Body of pancreas (tissue), 4 donors: ENCODE measurements at regions not wholly inside any gene's neighbourhood (a gene's known extent, or its start where the extent isn't known, plus 50 kb on each side); places are given as distances from the start of the nearest gene placed in this dataset.

ENCODE experiments used
- ATAC-seq: fragments of 150-250 bp; one replicate; pipeline ENCODE4 v1.9.1; 2016
- DNase-seq, 4 donors: peaks; one replicate each; pipeline ENCODE4 v3.0.0-alpha.2; 2019
- H3K27ac ChIP-seq, 4 donors: fragments of 200-600 bp; sonication (generic); 1 replicate in 3 of 4; 2 replicates in 1 of 4; pipeline versions ENCODE4 v1.5.1 to v1.6.1; 2016 to 2019; ENCODE audit warnings: mild to moderate bottlenecking in 1 of 4, mixed read lengths in 1 of 4, moderate library complexity in 1 of 4
- H3K27me3 ChIP-seq, 2 donors: fragments of 200-600 bp; sonication (generic); one replicate each; pipeline ENCODE4 v1.6.0; 2016; ENCODE audit warnings: mild to moderate bottlenecking in 1 of 2
- H3K36me3 ChIP-seq, 2 donors: fragments of 200-600 bp; sonication (generic); replicated peaks in 1 of 2; 2 replicates each; pipeline ENCODE4 v1.5.1; 2016; ENCODE audit warnings: low read depth in 2 of 2; ENCODE audit not compliant: insufficient read depth in 1 of 2
- H3K4me1 ChIP-seq: fragments of 200-600 bp; sonication (generic); one replicate; pipeline ENCODE4 v1.6.0; 2016
- H3K4me3 ChIP-seq, 2 donors: fragments of 200-600 bp; sonication (generic); 1 replicate in 1 of 2; 2 replicates in 1 of 2; pipeline ENCODE4 v1.5.1; 2016 to 2019
- H3K9me3 ChIP-seq, 3 donors: fragments of 200-600 bp; sonication (generic); 1 replicate in 2 of 3; 2 replicates in 1 of 3; pipeline ENCODE4 v1.5.1; 2016
- POLR2A ChIP-seq, 3 donors: fragments of 450-650 bp; IDR thresholded peaks; one replicate each; pipeline ENCODE4 v1.6.1; 2016; ENCODE audit warnings: antibody characterized with exemption in 3 of 3, mild to moderate bottlenecking in 2 of 3
- WGBS, 2 donors: methylation state at CpG; one replicate each; pipeline ENCODE4 v1.1.5; 2017; 5-methylcytosine and 5-hydroxymethylcytosine counted together
- intact Hi-C: fragments of 100-400 bp; cut with DNase I; formaldehyde crosslinking; loops from one replicate; pipeline ENCODE4 v1.15.1; 2023
- TF ChIP-seq, protein P1 (sequence below), 7 experiments: fragments of 450-650 bp in 4 of 7; fragments of 200-600 bp in 3 of 7; sonication (generic) in 3 of 7; IDR thresholded peaks; one replicate each; pipeline ENCODE4 v1.5.1; 2016 to 2019; ENCODE audit warnings: antibody characterized with exemption in 7 of 7

DNA sequence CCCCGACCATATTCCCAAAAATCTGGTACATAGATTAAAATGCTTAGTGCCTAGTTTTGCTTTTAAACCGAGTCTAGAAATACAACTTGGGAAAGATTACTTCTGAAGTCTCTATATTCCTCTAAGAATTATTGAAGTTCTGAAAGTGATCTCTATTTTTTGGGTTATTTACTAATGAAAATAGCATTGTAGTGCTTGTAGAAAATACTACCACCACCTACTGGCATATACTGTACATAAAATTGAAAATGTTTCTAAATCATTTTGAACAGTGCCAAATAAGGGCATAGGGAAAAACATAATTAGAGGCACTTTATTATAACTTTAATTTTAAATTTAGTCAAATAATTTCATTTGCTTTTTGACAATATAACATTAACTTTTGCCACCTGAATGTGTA, 1399.6 kb upstream of the ZEB2 start:
- intact Hi-C loops: no loop called here
- Histone ChIP-seq H3K9me3 (peaks cover 0 to 4% (median 0%) of the 10 kb centered on the region in 3 donors), H3K27me3 (peaks cover 0 to 3% of the 10 kb centered on the region in 2 donors), H3K4me1 (no peaks in the 10 kb centered on the region), H3K36me3 (no peaks in the 10 kb centered on the region), H3K27ac (no peak overlapping the region), H3K4me3 (no peak overlapping the region)
- no peak for TF ChIP-seq POLR2A (IDR thresholded peaks at IDR 0.05)
- TF ChIP-seq, protein P1, sequence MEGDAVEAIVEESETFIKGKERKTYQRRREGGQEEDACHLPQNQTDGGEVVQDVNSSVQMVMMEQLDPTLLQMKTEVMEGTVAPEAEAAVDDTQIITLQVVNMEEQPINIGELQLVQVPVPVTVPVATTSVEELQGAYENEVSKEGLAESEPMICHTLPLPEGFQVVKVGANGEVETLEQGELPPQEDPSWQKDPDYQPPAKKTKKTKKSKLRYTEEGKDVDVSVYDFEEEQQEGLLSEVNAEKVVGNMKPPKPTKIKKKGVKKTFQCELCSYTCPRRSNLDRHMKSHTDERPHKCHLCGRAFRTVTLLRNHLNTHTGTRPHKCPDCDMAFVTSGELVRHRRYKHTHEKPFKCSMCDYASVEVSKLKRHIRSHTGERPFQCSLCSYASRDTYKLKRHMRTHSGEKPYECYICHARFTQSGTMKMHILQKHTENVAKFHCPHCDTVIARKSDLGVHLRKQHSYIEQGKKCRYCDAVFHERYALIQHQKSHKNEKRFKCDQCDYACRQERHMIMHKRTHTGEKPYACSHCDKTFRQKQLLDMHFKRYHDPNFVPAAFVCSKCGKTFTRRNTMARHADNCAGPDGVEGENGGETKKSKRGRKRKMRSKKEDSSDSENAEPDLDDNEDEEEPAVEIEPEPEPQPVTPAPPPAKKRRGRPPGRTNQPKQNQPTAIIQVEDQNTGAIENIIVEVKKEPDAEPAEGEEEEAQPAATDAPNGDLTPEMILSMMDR (IDR thresholded peaks at IDR 0.05): peak in 1 of 7 experiments; percentile 8
- DNase-seq (no peak), ATAC-seq (no peak)
- 82 to 86% methylated on average over 2 of the region's 2 CpGs for WGBS, 2 donors

DNA sequence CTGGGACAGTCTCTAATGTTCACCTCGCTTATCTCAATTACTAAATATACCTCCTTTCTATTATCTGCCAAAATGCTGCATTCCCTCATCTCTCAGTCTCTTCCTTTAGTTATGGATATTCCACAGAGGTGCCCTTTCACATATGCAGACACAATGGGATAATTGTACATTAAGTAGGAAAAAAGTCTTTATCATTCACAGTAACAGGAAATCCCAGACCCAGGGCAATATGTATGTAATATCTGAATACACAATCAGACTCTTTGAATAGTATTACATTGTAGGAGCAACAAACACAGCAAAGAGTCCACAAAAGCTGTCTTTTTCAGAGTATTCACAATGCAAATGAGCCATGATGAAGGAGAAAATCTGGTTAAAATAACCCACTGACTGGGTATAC, 1399.0 kb upstream of the ZEB2 start:
- WGBS, 2 donors: 84 to 88% methylated on average over 1 of the region's 1 CpG
- Histone ChIP-seq H3K27ac (no peak overlapping the region), H3K9me3 (peaks cover 0 to 4% (median 0%) of the 10 kb centered on the region in 3 donors), H3K27me3 (peaks cover 0 to 3% of the 10 kb centered on the region in 2 donors), H3K4me3 (no peak overlapping the region), H3K4me1 (no peaks in the 10 kb centered on the region), H3K36me3 (no peaks in the 10 kb centered on the region)
- TF ChIP-seq, protein P1 (IDR thresholded peaks at IDR 0.05): no peak
- no peak for TF ChIP-seq POLR2A (IDR thresholded peaks at IDR 0.05)
- DNase-seq (no peak), ATAC-seq (no peak)
- intact Hi-C loops: no loop called here

- Histone ChIP-seq H3K36me3 (no peaks in the 10 kb centered on the region), H3K9me3 (peaks cover 0 to 4% (median 0%) of the 10 kb centered on the region in 3 donors), H3K27ac (no peak overlapping the region), H3K4me3 (no peak overlapping the region), H3K4me1 (no peaks in the 10 kb centered on the region), H3K27me3 (peaks cover 0 to 3% of the 10 kb centered on the region in 2 donors)
- no peak for TF ChIP-seq POLR2A (IDR thresholded peaks at IDR 0.05)
- TF ChIP-seq, protein P1 (IDR thresholded peaks at IDR 0.05): no peak
- DNase-seq (no peak), ATAC-seq (no peak)
- intact Hi-C loops: no loop called here
- 93 to 97% methylated on average over 5 of the region's 5 CpGs for WGBS, 2 donors
These were observed 1396.9 kb upstream of the ZEB2 start for GRCh38 chr2:145916799-145917198.

DNA sequence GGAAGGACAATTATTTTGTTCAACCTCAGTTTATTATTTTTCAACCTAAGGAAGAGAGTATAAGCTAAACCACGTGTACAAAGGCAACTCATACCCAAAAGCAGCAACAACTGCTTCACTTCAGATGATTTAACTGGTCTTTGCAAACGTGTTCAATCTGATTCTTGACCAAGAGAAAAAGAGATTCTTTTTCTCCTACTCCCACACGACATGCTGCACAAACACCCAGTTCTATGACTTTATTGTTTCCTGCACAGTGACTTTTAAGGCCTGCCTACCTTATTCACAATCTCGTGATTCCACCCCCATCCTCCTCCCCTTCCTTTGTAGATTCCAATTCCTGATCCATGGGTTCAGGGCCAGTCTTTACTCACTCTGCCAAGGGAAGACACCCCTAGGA, 1394.8 kb upstream of the ZEB2 start:
- H3K9me3 ChIP-seq: no peaks in the 10 kb centered on the region
- no peak for ATAC-seq
- no peaks in the 10 kb centered on the region for H3K36me3 ChIP-seq
- DNase-seq: no peak
- no peak overlapping the region for H3K27ac ChIP-seq
- no peaks in the 10 kb centered on the region for H3K27me3 ChIP-seq
- intact Hi-C loops: no loop called here
- H3K4me1 ChIP-seq: no peaks in the 10 kb centered on the region
- 65 to 66% methylated on average over 4 of the region's 4 CpGs for WGBS, 2 donors
- H3K4me3 ChIP-seq: no peak overlapping the region
- TF ChIP-seq POLR2A (IDR thresholded peaks at IDR 0.05): no peak
- TF ChIP-seq, protein P1 (IDR thresholded peaks at IDR 0.05): no peak

DNA sequence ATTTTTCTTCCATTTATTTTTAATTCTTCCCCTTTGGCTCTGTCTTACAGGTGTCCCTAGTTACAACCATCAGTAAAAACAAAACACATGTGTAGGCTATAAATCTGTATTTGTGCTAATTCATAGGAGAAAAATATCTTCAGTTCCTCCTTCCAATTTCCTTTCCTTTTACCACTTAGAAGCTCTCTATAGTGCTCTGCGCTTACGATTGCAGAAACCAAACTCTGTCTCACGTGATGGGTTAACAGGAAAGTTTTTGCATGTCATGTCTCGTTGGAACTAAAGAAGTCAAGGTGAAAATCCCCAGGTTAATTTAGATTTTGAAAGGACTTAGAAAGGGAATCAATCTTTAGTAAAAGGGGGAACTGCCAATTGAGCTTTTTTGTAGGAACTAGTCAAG, 1390.5 kb upstream of the ZEB2 start:
- H3K27ac ChIP-seq: no peak overlapping the region
- peaks cover 8% of the 10 kb centered on the region for H3K4me1 ChIP-seq
- no peaks in the 10 kb centered on the region for H3K36me3 ChIP-seq
- WGBS, 2 donors: 73 to 76% methylated on average over 4 of the region's 4 CpGs
- TF ChIP-seq POLR2A (IDR thresholded peaks at IDR 0.05): no peak
- TF ChIP-seq, protein P1 (IDR thresholded peaks at IDR 0.05): no peak
- DNase-seq: no peak
- H3K27me3 ChIP-seq: no peaks in the 10 kb centered on the region
- no peak for ATAC-seq
- H3K9me3 ChIP-seq: no peaks in the 10 kb centered on the region
- H3K4me3 ChIP-seq: no peak overlapping the region
- intact Hi-C loops: no loop called here
